Pancreas (tissue), 10 donors: ENCODE measurements at regions not wholly inside any gene's neighbourhood (a gene's known extent, or its start where the extent isn't known, plus 50 kb on each side); places are given as distances from the start of the nearest gene placed in this dataset.

Experiments
- ATAC-seq, 4 donors: fragments of 200-7000 bp; cut with Tn5 transposase; one replicate each; pipeline versions ENCODE4 v1.8.0 to v1.9.1; 2020; ENCODE audit warnings: mild to moderate bottlenecking in 4 of 4, moderate library complexity in 4 of 4
- DNase-seq, 6 donors: peaks; one replicate each; pipeline ENCODE4 v3.0.0-alpha.2; 2020
- FAIRE-seq: peaks from 2 replicates; lab custom pipeline; 2012; peaks lifted over from hg19 to GRCh38; lab: Jason Lieb, UNC
- H3K27ac ChIP-seq, 4 donors: fragments of 200-600 bp; sonication (generic); 1 replicate in 3 of 4; 2 replicates in 1 of 4; pipeline versions ENCODE4 v1.5.0 to v1.8.0; 2020
- H3K27me3 ChIP-seq, 4 donors: fragments of 200-600 bp; one replicate each; pipeline ENCODE4 v1.8.0; 2021
- H3K36me3 ChIP-seq, 3 donors: fragments of 200-600 bp; sonication (generic) in 1 of 3; one replicate each; pipeline versions ENCODE4 v1.5.0 to v1.8.0; 2020 to 2021
- H3K4me1 ChIP-seq, 3 donors: fragments of 200-600 bp; one replicate each; pipeline ENCODE4 v1.8.0; 2021
- H3K4me3 ChIP-seq, 4 donors: fragments of 200-600 bp; sonication (generic) in 2 of 4; one replicate each; pipeline versions ENCODE4 v1.5.0 to v1.8.0; 2020 to 2021
- H3K9me3 ChIP-seq, 4 donors: fragments of 200-600 bp; one replicate each; pipeline ENCODE4 v1.8.0; 2021
- CTCF ChIP-seq, 4 donors: fragments of 200-600 bp; sonication (generic) in 3 of 4; IDR thresholded peaks; one replicate each; pipeline versions ENCODE4 v1.5.0 to v1.8.0; 2021; ENCODE audit warnings: antibody characterized with exemption in 4 of 4
- WGBS, 2 donors: extraction: QIAGEN DNeasy Blood & Tissue Kit; methylation state at CpG; one replicate each; pipeline ENCODE4 v1.1.7; 2013; 5-methylcytosine and 5-hydroxymethylcytosine counted together
- intact Hi-C, 3 donors: fragments of 100-400 bp; cut with DNase I; formaldehyde crosslinking; loops; one replicate each; pipeline versions ENCODE4 v1.11.1 to v1.14.2; 2022
- donor health status: healthy with polysubstance abuse.
- donor health status: DM: no; HTN: no; CAD: no; lungs with moderate emphysema.
- donor health status: DM: no; HTN: no; CAD: no.
- donor health status: control.
- donor health status: control.
- donor health status: Bipolar disorder and iron deficiency.
- donor health status: DM: yes; HTN: yes; CAD: no.
- donor health status: DM: no; HTN: no; CAD: no.
- donor health status: DM: no; HTN: no; CAD: no.
- donor health status: DM: yes; HTN: yes; CAD: no.

- no peak for FAIRE-seq
These were observed 224.5 kb upstream of the CSF3R start for GRCh38 chr1:36707221-36707620.

DNA sequence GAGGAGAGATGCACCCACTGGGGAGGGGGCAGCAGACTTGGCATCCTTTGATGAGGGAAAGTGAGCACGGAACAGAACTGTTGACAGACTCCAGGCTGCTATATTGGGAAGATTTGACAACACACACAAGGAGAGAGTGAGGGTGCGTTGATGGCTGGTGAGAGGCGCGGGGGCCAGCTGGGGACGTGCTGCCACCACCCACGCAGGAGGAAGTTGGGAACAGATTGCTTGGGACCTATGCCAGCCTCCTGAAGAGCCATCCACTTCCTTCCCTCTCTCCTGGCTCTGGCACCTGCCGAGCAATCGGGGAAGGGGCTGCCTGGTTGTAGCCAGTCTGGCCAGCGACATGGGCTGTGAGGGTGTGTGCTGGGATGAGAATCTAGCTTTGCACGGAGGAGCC is 223.7 kb upstream of the CSF3R start:
- DNase-seq (no peak), ATAC-seq (no peak), FAIRE-seq (no peak)
- no peaks in the 10 kb centered on the region for H3K9me3 ChIP-seq
- H3K4me1 ChIP-seq: no peaks in the 10 kb centered on the region
- H3K36me3 ChIP-seq: no peaks in the 10 kb centered on the region
- no peak overlapping the region for H3K4me3 ChIP-seq
- intact Hi-C loops: loop anchor here in 2 of 3 donors (5.0 to 10.0 kb wide), 3 partner anchors 618 to 731 kb away; no protein-coding TSS in a partner anchor
- 40 to 50% methylated on average over 10 of the region's 10 CpGs for WGBS, 2 donors
- no peak for TF ChIP-seq CTCF (IDR thresholded peaks at IDR 0.05)
- peaks cover 0 to 8% (median 0%) of the 10 kb centered on the region in 4 donors for H3K27me3 ChIP-seq
- no peak overlapping the region for H3K27ac ChIP-seq

More at GRCh38 chr1:36707221-36707620, 224.5 kb upstream of the CSF3R start:
- Histone ChIP-seq H3K36me3 (no peaks in the 10 kb centered on the region), H3K4me1 (no peaks in the 10 kb centered on the region), H3K9me3 (no peaks in the 10 kb centered on the region), H3K4me3 (no peak overlapping the region), H3K27me3 (peaks cover 0 to 8% (median 0%) of the 10 kb centered on the region in 4 donors), H3K27ac (no peak overlapping the region)
- DNase-seq (no peak), ATAC-seq (no peak)
- 39 to 60% methylated on average over 2 of the region's 2 CpGs for WGBS, 2 donors
- intact Hi-C loops: loop anchor here in 2 of 3 donors (5.0 to 10.0 kb wide), 3 partner anchors 618 to 730 kb away; no protein-coding TSS in a partner anchor
- no peak for TF ChIP-seq CTCF (IDR thresholded peaks at IDR 0.05)

DNA sequence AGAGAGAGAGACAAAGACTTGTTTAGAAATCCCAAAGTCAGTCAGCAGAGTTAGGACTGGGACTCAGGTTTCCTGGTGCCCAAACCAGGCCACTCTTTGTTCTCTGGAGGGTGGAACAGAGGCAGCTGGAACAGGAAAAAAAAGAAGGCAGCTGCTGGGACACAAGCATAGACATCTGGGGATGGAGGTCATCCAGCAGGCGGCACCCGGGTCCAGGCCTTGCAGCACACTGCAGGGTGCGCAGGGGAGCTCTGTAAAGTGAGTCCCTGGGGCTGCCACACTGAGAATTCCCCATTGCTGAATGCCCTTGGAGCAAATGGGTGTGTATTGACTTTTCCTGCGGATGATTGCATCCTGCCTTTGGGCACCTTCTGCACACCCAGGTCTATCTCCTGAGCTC is 222.9 kb upstream of the CSF3R start:
- Histone ChIP-seq H3K36me3 (no peaks in the 10 kb centered on the region), H3K9me3 (no peaks in the 10 kb centered on the region), H3K4me1 (no peaks in the 10 kb centered on the region), H3K4me3 (no peak overlapping the region), H3K27ac (no peak overlapping the region), H3K27me3 (peaks cover 0 to 8% (median 0%) of the 10 kb centered on the region in 4 donors)
- WGBS, 2 donors: 45 to 47% methylated on average over 4 of the region's 4 CpGs
- no peak for ATAC-seq
- TF ChIP-seq CTCF (IDR thresholded peaks at IDR 0.05): no peak
- no peak for FAIRE-seq
- intact Hi-C loops: loop anchor here in 2 of 3 donors (5.0 to 10.0 kb wide), 3 partner anchors 619 to 732 kb away; no protein-coding TSS in a partner anchor
- no peak for DNase-seq

- no peak for FAIRE-seq
- no peaks in the 10 kb centered on the region for H3K4me1 ChIP-seq
- intact Hi-C loops: loop anchor here in 1 of 3 donors (10.0 kb wide), 2 partner anchors 621 to 731 kb away; no protein-coding TSS in a partner anchor
- peak; percentile 83 to 100 (median 98) for ATAC-seq
- DNase-seq: peak; percentile 67 to 90 (median 80)
- no peak overlapping the region for H3K27ac ChIP-seq
- H3K36me3 ChIP-seq: no peaks in the 10 kb centered on the region
- H3K9me3 ChIP-seq: no peaks in the 10 kb centered on the region
- H3K4me3 ChIP-seq: no peak overlapping the region
- 17 to 18% methylated on average over 19 of the region's 19 CpGs for WGBS, 2 donors
- peaks cover 0 to 8% (median 0%) of the 10 kb centered on the region in 4 donors for H3K27me3 ChIP-seq
- peak; percentile 67 to 89 (median 76) for TF ChIP-seq CTCF (IDR thresholded peaks at IDR 0.05)
These were observed 221.0 kb upstream of the CSF3R start for GRCh38 chr1:36703526-36704208.

- 61 to 66% methylated on average over 9 of the region's 9 CpGs for whole genome bisulfite sequencing, 2 donors
- H3K36me3 ChIP-seq: no peaks in the 10 kb centered on the region
- H3K4me3 ChIP-seq: no peak overlapping the region
- DNase-seq (no peak), FAIRE-seq (no peak), ATAC-seq (no peak)
- H3K27me3 ChIP-seq: peaks cover 0 to 8% (median 0%) of the 10 kb centered on the region in 4 donors
- H3K4me1 ChIP-seq: no peaks in the 10 kb centered on the region
- no peak overlapping the region for H3K27ac ChIP-seq
- H3K9me3 ChIP-seq: no peaks in the 10 kb centered on the region
- no peak for TF ChIP-seq CTCF (IDR thresholded peaks at IDR 0.05)
- intact Hi-C loops: loop anchor here in 1 of 3 donors (10.0 kb wide), 2 partner anchors 622 to 732 kb away; no protein-coding TSS in a partner anchor
These were observed 220.2 kb upstream of the CSF3R start for GRCh38 chr1:36702963-36703362.
